BJ (cell line): ENCODE measurements at regions not wholly inside any gene's neighbourhood (a gene's known extent, or its start where the extent isn't known, plus 50 kb on each side); places are given as distances from the start of the nearest gene placed in this dataset.
"Not testable (repeated sequence)": the region's sequence is repeated elsewhere in the genome, so short reads cannot be mapped to it uniquely, and the experiment has no call there.

Source experiments
- CTCF ChIA-PET: fragments of 350-600 bp; formaldehyde crosslinking; extraction: SDS; loops from one replicate; lab custom pipeline; 2021; ENCODE audit warnings: antibody characterized with exemption, inconsistent platforms; lab: Yijun Ruan, JAX
- POLR2A ChIA-PET: fragments of 300-600 bp; sonication (Branson Sonifier 250); formaldehyde crosslinking; extraction: SDS; loops from one replicate; lab custom pipeline; 2021; ENCODE audit warnings: antibody characterized with exemption; lab: Charles Lee
- DNase-seq: peaks from one replicate; pipeline ENCODE4 v3.0.0-alpha.2; 2011; ENCODE audit warnings: low read depth
- H3K27me3 ChIP-seq: 2 replicates; pipeline ENCODE4 v1.6.0; 2011; ENCODE audit warnings: low read length; ENCODE audit not compliant: control insufficient read depth, insufficient read depth
- H3K36me3 ChIP-seq: 2 replicates; pipeline ENCODE4 v1.5.1; 2011; ENCODE audit warnings: low read length; ENCODE audit not compliant: control insufficient read depth, insufficient read depth
- H3K4me3 ChIP-seq: 2 replicates; pipeline ENCODE4 v1.5.1; 2011; ENCODE audit warnings: low read depth, mild to moderate bottlenecking, control low read depth, low read length
- CTCF ChIP-seq: IDR thresholded peaks from 2 replicates; pipeline ENCODE4 v1.5.1; 2011; ENCODE audit warnings: low read depth, mild to moderate bottlenecking, control low read depth, inconsistent platforms, low read length, moderate library complexity; ENCODE audit not compliant: insufficient read depth

- CTCF ChIA-PET = no interaction called here
- Histone ChIP-seq H3K36me3 (no peaks in the 10 kb centered on the region), H3K4me3 (no peak overlapping the region), H3K27me3 (no peaks in the 10 kb centered on the region)
- no peak for TF ChIP-seq CTCF
- POLR2A ChIA-PET = no interaction called here
- no peak for DNase-seq
These were observed 636.3 kb downstream of the TRIB2 start for GRCh38 chr2:13353083-13353482.

- no peak for TF ChIP-seq CTCF
- CTCF ChIA-PET = no interaction called here
- POLR2A ChIA-PET = no interaction called here
- no peak for DNase-seq
- Histone ChIP-seq H3K36me3 (no peaks in the 10 kb centered on the region), H3K4me3 (no peak overlapping the region), H3K27me3 (no peaks in the 10 kb centered on the region)
These were observed 637.3 kb downstream of the TRIB2 start for GRCh38 chr2:13354031-13354430.

- POLR2A ChIA-PET, H3K4me3 ChIP-seq, DNase-seq, CTCF ChIA-PET, H3K36me3 ChIP-seq, H3K27me3 ChIP-seq: not testable (repeated sequence)
These were observed 665.2 kb downstream of the TRIB2 start for GRCh38 chr2:13381928-13382327.

- POLR2A ChIA-PET, H3K27me3 ChIP-seq, DNase-seq, H3K36me3 ChIP-seq, CTCF ChIA-PET, H3K4me3 ChIP-seq: not testable (repeated sequence)
These were observed 672.4 kb downstream of the TRIB2 start for GRCh38 chr2:13389172-13389571.

GRCh38 chr2:13390676-13391075, 673.9 kb downstream of the TRIB2 start:
- no peaks in the 10 kb centered on the region for H3K36me3 ChIP-seq
- no peaks in the 10 kb centered on the region for H3K27me3 ChIP-seq
- TF ChIP-seq CTCF = no peak
- no peak for DNase-seq
- ChIA-PET CTCF (no interaction called here), POLR2A (no interaction called here)
- no peak overlapping the region for H3K4me3 ChIP-seq

GRCh38 chr2:13401312-13401711, 684.6 kb downstream of the TRIB2 start:
- H3K36me3 ChIP-seq = no peaks in the 10 kb centered on the region
- H3K27me3 ChIP-seq = no peaks in the 10 kb centered on the region
- TF ChIP-seq CTCF = no peak
- ChIA-PET CTCF (no interaction called here), POLR2A (no interaction called here)
- no peak overlapping the region for H3K4me3 ChIP-seq
- no peak for DNase-seq
